ENCODE measurements at regions not wholly inside any gene's neighbourhood (a gene's known extent, or its start where the extent isn't known, plus 50 kb on each side); places are given as distances from the start of the nearest gene placed in this dataset.

- DNase-seq (ENCODE audit: low read depth in 1 of 2, low spot score in 1 of 2) (no peak), FAIRE-seq (no peak), ATAC-seq (no peak)
- Histone ChIP-seq H3K4me3 (no peak overlapping the region), H3K9me3 (no peaks in the 10 kb centered on the region), H3K4me1 (no peaks in the 10 kb centered on the region), H3K27ac (no peak overlapping the region), H3K4me2 (no peak overlapping the region)
- 32% methylated on average over 9 of the region's 16 CpGs for WGBS (ENCODE audit: missing lambda C conversion rate)
- ChIA-PET CTCF (no interaction called here), POLR2A (no interaction called here)
- TF ChIP-seq MAFK (IDR thresholded peaks at IDR 0.05; ENCODE audit: partially characterized antibody), result no peak
- TF ChIP-seq HDAC2 (IDR thresholded peaks at IDR 0.05), result no peak
- TF ChIP-seq PBX3 (IDR thresholded peaks at IDR 0.05), result no peak
- no peak for TF ChIP-seq HOXB13 (CRISPR knock-in tag; IDR thresholded peaks at IDR 0.05; ENCODE audit: low read depth)
- no peak for TF ChIP-seq KDM5A (IDR thresholded peaks at IDR 0.05)
- TF ChIP-seq POLR2A (IDR thresholded peaks at IDR 0.05; ENCODE audit: low read length), result no peak
- TF ChIP-seq ESRRA (IDR thresholded peaks at IDR 0.05; ENCODE audit: borderline replicate concordance, low read length), result no peak
- no peak for TF ChIP-seq RNF2 (IDR thresholded peaks at IDR 0.05; ENCODE audit: borderline replicate concordance, low read depth)
- TF ChIP-seq SMC3 (IDR thresholded peaks at IDR 0.05), result no peak
- no peak for TF ChIP-seq PHF8 (IDR thresholded peaks at IDR 0.05; ENCODE audit: borderline replicate concordance, low read depth)
- TF ChIP-seq TFCP2L1 (CRISPR knock-in tag; IDR thresholded peaks at IDR 0.05), result no peak
- no peak for TF ChIP-seq SREBF2 (IDR thresholded peaks at IDR 0.05)
- no peak for TF ChIP-seq E2F6 (IDR thresholded peaks at IDR 0.05; ENCODE audit: borderline replicate concordance, low read depth)
- TF ChIP-seq RCOR1 (IDR thresholded peaks at IDR 0.05; ENCODE audit: low read depth, low read length), result no peak
Measured at GRCh38 chr13:71087432-71087831, 779.6 kb downstream of the DACH1 start.

- no peak for FAIRE-seq
- no peak for ATAC-seq
- no peaks in the 10 kb centered on the region for H3K4me1 ChIP-seq
- ChIA-PET CTCF (no interaction called here), POLR2A (no interaction called here)
- no peak overlapping the region for H3K4me3 ChIP-seq
- DNase-seq (ENCODE audit: low read depth in 1 of 2, low spot score in 1 of 2), result no peak
- TF ChIP-seq REST (IDR thresholded peaks at IDR 0.05) (no peak), HMGXB4 (CRISPR knock-in tag; IDR thresholded peaks at IDR 0.05; ENCODE audit: borderline replicate concordance) (no peak), FOXS1 (CRISPR knock-in tag; IDR thresholded peaks at IDR 0.05) (no peak), MAFK (IDR thresholded peaks at IDR 0.05; ENCODE audit: partially characterized antibody) (no peak), ZFP36 (IDR thresholded peaks at IDR 0.05; ENCODE audit: borderline replicate concordance, partially characterized antibody) (no peak), BHLHE40 (IDR thresholded peaks at IDR 0.05; ENCODE audit: low read depth, low read length) (no peak), USF2 (IDR thresholded peaks at IDR 0.05) (no peak), NPAS2 (CRISPR knock-in tag; IDR thresholded peaks at IDR 0.05; ENCODE audit: borderline replicate concordance) (no peak), MAX (IDR thresholded peaks at IDR 0.05) (no peak), NR3C1 (IDR thresholded peaks at IDR 0.05) (no peak), MYC (IDR thresholded peaks at IDR 0.05; ENCODE audit: borderline replicate concordance, low read length) (no peak)
- H3K27ac ChIP-seq, result no peak overlapping the region
- no peak overlapping the region for H3K4me2 ChIP-seq
- 13% methylated on average over 2 of the region's 2 CpGs for WGBS (ENCODE audit: missing lambda C conversion rate)
- no peaks in the 10 kb centered on the region for H3K9me3 ChIP-seq
Measured at GRCh38 chr13:71087006-71087405, 780.0 kb downstream of the DACH1 start.
